NCI-H345 (cell line): ENCODE measurements at regions not wholly inside any gene's neighbourhood (a gene's known extent, or its start where the extent isn't known, plus 50 kb on each side); places are given as distances from the start of the nearest gene placed in this dataset.
"Not testable (repeated sequence)": the region's sequence is repeated elsewhere in the genome, so short reads cannot be mapped to it uniquely, and the experiment has no call there.

Experiments used
- DNase-seq: peaks from one replicate; lab custom pipeline; 2025; lab: John Stamatoyannopoulos, UW

DNA sequence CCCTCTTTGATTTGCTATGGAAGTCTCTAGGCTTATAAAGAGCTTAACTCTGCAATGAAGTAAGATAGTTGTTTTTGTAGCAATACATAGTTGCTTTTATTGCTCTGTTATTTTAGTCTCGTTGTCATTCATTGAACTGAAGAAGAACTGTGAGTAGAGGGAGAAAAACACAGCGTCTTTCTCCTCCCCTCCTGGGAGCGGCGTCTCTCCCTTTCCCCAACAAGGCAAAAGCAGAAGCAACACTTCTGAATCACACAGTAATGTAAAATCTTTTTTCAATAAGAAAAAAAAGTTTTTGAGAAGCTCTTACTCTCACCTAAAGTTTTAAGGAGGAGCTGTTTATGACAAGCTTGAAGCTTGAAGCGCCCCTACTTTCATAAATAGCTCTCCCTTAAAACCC lies 119.3 kb upstream of the SLC7A14 start:
- no peak for DNase-seq

DNA sequence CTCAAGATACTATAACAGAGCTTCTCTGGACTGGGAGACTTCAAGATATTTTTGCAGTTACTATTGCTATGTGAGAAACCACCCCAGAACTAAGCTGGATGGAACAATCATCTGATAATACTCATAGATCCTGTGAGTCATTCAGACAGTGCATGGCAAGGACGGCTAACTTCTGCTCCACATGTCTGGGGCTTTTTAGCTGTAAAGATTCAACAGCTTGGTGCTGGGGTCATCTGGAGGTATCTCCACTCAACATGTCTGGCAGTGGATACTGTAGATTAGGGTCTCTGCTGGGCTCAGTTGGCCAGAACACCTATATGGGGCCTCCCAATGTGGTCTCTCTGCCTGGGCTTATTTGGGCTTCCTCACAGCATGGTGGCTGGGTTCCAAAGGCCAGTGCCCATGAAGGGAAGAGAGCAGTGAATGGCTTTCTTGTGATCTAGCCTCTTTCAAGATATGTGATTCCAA lies 117.3 kb upstream of the SLC7A14 start:
- DNase-seq: no peak

DNA sequence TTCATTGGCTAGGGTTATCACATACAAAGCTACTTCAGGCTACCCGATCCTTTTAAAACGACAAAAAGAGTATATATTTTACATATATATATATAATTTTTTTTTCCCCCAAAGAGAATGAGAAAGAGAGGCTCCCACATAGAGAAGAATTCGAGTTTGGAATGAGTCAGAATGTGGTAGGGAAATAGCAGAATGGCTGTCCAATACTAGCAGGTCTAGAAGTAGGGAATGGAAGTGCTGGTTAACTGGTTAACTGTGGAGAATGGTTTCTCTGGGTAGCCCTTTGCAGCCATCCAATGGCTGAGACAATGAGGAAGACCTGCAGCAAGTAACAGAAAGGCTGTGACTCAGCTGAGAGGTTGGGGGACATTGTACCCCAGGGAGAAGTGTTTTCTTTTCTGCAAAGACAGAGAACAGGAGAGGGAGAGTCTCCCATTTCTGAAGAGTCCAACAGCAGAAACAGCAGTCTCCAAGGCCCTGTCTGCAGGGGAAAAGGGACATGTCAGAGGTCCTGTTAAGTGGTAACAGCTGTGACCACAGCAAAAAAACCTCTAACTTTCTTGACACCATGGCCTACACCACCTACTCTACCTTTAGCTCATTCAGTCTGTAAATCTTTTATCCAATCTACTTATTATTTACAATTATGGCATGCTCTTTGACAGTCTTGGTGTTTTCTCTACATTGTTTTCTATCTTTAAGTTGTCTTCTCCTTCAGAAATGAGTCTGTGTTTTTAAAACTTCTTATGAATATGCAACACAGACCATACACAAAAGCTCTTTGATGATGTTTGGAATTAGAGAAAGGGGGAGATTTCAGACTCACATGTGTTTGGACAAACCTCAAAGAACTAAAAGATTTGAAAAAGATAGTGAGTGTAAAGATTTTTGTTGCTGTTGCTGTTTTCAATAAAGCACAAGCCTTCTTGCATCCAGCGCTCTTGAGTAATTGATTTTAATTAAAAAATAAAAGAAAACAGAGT lies 116.1 kb upstream of the SLC7A14 start:
- DNase-seq: no peak

DNA sequence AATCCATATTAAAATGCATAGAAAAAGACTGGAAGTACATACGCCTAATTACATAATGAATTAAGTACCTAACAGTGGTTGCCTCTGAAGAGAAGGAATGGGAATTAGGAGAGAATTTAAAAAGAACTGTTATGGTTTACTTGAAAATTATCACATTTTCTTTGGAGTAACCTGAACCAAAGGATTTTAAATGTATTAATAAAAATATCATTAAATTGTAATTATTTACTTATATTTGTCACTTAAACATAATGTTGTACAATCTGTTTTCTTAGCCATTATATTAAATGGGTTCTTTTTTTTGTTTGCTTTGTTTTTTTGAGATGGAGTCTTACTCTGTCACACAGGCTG lies 114.2 kb upstream of the SLC7A14 start:
- DNase-seq: no peak

DNA sequence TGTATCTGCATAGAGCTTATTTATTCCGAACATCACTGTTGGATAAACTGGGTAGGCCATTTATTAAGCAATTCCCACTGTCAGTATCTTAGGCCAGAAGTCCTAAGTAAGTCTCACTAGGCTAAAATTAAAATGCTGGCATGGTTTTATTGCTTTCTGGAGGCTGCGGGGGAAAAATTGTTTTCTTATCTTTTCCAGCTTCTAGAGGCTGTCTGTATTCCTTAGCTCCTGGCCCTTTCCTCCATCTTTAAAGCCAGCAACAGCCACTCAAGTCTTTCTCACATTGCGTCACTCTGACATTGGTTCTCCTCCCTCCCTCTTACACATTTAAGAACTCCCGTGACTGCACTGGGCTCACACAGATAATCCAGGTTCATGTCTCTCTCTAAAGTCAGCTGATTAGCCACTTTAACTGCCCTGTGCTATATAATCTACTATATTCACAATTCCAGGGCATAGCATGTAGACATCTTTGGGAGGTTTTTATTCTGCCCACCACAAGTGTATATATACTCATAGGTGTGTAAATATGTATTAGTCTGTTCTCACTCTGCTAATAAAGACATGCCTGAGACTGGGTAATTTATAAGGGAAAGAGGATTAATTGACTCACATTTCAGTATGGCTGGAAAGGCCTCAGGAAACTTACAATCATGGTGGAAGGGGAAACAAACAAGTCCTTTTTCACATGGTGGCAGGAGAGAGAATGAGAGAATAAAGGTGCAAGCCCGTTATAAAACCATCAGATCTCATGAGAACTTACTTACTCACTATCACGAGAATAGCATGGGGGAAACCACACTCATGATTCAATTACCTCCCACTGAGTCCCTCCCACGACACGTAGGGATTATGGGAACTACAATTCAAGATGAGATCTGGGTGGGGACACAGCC lies 113.5 kb upstream of the SLC7A14 start:
- no peak for DNase-seq

DNA sequence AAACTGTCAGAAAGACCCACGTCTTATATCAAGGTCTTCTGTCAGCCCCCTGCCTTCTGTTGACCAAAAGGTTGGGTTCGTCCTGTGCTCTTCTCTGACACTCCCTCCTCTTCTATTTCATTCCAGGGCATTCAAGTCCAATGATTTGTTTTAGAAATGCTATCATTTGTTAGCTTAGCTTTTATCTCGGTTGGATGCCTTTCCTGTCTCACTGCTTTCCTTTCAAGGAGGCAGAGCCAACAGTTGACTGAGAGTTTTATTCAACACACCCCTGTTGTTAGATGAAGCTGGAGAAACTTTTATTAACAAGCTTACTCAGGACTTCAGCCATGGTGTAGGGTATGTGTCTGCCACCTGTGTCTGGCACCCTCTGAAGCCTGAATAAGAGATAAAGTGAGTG lies 112.0 kb upstream of the SLC7A14 start:
- peak; percentile 91 for DNase-seq

DNA sequence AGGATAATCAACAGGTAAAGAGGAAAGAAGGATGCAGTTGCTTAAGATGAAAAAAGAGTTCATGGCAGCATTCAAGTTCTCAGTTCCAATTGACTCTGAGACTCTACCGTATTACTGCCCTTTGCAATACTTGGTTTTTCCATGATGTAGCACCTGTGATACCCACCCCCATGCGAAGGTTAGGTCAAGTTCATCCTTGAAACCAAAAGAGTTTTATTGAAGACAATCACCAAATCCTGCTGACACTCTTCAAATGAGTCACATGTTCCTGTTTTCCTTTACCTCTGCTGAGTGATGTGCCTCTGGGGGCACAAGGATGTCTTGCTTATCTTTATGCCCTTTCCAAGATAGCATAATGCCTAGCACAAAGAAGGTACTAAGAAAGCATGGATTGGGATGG lies 111.3 kb upstream of the SLC7A14 start:
- DNase-seq: no peak

DNA sequence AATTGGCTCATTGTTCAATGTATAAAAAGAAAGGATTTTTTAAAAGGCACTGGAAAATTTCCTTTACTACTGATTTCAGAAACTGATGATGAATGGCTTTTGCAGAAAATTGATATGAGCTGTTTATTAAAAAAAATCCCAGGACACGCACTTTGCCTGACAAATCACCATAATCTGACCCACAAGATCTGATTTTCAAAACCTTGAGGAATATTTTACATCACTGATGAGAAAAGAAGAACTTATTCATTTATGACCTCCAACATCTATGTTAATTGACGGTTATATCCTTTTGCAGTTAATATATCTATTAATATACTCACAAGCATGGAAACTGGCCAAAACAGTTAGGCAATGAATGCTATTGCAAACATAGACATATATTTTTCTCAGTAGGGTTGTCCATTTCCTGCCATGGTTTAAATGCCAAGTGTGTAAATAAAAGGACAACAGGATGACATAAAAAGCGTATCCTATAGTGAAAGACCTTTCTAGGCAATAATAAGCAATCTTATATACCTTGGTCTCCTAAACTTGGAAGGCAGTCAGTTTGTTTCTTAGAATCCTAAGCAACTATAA lies 109.7 kb upstream of the SLC7A14 start:
- DNase-seq: no peak

DNA sequence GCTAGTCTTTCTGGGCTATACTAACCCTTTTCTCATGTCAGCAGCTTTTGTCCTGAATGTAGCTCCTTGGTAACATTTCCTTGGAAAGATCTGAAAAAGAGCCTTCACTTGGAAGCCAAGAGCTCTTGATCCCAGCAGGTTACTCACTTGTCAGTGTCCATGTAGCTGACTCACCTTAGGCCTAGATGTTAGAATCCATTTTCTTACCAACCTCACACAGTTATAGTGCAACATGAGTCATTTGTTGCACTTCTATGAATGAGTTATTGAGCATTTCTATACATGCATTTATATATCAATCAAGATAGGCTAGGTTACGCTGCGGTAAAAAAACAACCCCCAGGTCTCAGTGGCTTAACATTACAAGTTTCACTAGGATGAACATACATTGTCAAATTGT lies 106.8 kb upstream of the SLC7A14 start:
- DNase-seq: no peak

DNA sequence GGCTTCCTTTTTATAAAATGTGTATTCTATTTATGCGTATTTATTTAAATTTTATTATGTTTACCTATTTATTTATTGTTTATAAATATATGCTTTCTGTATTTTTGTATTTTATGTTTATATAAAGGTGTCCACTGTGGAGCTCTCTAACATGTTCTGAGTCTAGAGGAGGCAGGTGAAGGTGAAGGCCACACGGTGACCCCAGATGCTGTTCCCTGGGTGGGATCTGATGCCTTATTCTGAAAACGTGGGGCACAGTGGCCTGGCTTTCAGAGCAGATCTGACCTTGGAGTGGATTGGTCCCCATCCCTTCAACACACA lies 104.7 kb upstream of the SLC7A14 start:
- no peak for DNase-seq

DNA sequence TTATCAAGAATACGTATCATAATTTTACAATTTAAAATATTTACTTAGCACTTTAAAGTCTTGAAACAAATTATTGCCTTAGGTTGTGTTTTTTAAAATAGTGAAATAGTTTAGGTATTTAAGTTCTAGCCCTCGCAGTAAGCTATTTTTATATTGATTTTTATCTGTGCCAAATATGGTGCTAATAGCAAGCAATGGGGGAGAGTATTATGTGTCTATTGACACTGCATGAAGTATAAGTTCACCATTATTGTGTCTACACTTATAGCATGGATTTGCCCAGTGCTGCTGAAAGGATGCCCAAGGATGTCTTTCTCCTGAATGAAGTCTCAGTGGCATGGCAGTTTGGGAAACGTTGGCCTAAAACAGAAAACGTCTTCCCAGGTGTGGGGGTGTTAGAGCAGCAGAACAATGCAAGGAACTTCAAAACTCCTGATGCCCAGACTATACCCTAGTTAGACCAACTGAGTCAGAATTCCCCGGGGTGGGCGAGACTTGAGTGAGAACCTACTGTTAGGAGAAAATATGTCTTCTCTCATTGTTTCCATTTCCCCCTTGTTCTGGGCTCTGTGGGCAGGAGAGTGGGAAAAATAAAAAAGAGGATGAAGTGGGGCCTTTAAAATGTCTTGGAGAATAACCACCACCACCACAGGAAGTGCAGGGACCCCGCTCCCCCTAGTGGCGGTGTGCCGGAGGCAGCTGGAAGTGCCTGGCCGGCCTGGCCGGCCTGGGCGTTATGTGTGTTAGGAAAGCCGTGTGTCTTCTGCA lies 104.2 kb upstream of the SLC7A14 start:
- DNase-seq: peak; percentile 11

DNA sequence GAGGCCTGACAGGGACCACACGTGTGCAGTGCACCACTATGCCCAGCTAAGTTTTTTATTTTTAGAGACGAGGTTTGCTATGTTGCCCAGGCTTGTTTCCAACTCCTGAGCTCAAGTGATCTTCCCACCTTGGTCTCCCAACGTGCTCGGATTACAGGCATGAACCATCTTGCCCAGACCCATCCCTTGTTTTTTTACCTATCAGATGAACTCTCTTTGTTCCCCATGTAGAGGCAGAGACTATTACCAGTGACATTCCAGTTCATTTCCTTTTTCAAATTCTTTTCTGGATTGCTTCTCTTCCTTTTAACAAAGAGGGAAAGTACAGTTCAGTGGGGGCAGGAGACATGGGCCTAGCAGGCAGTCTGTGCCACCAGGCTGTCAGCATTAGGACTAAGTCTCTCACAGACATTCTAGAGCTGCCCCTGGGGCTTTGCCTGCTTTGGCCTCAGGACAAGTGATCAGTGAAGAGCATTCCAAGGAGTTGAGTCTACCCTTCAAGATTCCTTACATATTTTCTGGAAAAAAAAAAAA lies 103.5 kb upstream of the SLC7A14 start:
- DNase-seq: peak; percentile 45

DNA sequence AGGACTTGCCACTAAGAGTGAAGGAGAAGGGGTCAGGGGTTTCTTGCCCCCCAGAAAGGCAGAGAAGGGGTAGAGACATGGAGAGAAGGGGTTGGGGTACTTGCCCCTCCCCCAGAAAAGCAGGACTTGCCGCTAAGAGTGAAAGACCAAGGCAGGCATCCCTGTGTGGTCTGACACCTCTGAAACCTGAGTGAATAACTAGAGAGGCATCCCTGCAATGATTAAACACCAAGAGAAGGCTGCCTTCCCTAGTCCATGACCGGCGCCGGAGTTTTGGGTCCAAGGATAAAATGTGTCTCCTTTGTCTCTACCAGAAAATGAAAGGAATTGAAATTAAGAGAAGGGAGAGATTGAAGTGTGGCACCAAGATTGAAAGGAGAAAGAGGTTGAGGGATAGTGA lies 102.3 kb upstream of the SLC7A14 start:
- DNase-seq: not testable (repeated sequence)

DNA sequence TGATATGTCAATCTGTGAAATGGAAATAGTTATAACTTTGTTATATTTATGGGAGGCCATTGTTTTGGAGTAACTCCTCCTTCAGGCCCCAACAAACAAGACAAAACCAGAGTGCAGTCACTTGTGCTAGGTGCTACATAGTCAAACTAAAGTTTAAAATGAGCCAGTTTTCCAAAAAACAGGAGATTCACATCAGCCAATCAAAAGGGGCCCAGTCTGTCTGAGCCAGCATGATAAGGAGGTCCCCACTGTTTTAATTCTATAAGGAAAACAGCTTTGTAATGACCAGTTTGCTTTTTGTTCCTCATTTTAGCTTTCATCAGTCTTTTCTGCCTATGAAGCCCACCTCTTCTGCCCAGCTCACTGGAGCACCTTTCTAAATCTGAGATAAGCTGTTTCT lies 94.7 kb upstream of the SLC7A14 start:
- DNase-seq: no peak

DNA sequence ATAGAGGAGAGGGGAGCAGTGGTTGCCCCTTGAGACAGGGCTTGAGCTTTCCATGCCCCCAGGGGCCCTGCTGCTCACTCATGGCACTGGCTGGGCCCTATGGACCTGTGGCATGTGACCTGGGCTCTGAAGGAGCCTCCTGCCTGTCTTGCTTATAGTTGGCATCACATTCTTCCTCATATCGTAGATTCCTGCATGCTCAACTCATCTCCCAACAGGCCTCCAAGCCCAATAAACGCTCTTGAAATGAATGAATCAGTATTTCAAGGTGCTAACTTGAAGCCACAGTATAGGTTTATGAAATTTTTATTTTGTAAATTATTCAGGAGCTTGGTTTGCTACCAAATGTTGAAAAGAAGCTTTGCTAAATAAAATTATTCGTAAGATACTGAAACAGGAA lies 93.3 kb upstream of the SLC7A14 start:
- DNase-seq: no peak

DNA sequence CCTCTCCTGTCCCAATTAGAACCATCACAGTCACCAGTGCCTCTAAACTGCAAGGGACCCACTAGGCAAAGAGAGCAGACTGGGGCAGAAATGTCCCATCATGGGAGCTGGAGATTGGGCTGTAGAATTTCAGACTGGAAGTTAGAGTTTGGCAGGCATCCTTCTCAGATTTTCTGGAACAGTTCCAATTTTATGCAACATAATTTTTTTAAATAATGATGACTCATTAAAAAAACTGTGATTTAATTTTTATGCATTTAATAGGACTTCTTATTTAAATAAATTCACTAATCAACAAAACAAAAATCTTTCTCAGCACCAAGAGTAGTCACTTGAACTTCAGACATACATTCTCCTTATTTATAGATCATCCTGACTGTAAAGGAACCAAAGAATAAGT lies 84.6 kb upstream of the SLC7A14 start:
- no peak for DNase-seq

DNA sequence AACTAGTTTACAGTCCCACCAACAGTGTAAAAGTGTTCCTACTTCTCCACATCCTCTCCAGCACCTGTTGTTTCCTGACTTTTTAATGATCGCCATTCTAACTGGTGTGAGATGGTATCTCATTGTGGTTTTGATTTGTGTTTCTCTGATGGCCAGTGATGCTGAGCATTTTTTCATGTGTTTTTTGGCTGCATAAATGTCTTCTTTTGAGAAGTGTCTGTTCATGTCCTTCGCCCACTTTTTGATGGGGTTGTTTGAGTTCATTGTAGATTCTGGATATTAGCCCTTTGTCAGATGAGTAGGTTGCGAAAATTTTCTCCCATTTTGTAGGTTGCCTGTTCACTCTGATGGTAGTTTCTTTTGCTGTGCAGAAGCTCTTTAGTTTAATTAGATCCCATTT lies 77.1 kb upstream of the SLC7A14 start:
- DNase-seq: not testable (repeated sequence)

DNA sequence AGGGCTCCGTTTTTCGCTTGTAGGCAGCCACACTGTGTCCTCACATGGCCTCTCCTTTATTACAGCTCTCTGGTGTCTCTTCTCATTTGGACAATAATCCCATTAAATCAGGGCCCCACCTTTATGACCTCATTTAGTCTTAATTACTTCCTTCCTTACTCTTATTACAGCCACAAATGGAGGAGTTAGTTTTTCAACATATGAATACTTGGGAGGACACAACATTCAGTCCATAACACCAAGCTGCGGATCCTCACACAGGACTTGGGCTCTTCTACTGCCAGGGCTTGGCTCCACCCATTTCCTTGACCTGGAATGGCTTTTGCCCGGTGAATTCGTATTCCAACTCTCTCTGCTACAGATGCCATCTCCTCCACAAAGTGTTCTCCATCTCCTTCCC lies 74.3 kb upstream of the SLC7A14 start:
- no peak for DNase-seq

DNA sequence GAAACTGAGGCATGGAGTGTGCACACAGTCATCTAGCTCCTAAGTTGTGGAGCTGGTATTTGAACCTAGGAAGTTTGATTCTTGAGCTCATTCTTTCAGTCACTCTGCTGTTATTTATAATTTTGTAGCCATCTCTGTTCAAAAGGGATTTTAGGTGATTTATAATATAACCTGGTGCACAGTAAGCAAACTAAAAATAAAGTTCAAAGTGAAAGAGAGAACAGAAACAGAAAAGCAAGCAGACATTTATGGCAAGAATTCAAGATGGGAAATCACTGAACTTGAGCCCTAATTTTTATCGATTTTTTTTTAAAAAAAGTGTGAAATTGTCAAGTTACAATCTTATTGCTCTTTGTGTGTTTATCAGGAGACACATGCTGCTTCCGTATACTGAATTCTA lies 71.4 kb upstream of the SLC7A14 start:
- no peak for DNase-seq

DNA sequence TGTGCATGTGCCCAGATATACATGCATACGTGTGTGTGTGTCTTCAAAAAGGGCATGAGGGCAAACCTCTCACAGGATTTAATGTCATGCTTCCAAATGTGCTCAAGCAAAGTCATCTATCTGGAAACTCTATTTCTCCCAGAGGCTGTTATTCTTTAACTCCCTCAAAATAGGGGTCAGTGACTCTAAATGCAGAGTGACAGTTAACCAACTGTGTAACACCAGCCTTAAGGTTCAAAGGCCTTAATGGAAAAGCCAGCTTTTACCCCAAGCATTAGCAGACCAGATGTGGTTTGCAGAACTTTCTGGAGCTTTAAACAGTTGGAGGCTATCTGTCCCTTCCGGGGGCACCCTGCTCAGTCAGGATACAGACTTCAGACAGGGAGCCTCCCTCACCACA lies 70.4 kb upstream of the SLC7A14 start:
- DNase-seq: no peak

DNA sequence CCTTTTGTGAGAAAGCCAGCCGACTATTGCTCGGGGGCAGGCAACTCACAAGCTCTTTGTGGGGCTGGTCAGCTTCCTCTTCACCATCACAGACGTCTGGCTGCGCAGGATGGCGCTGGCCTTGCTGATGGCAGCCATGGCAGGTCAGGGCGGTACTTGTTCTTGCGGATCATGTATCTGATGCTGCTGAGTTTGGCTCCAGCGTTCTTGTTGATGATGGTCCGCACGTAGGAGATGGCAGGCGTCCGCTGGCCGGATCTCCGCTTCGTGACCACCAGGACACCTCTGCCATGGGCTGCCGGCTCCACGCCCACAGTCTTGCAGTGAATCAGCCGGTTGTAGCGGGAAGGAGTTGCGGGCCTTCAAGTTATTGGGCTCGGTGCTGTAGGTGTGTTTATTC lies 67.9 kb upstream of the SLC7A14 start:
- DNase-seq: no peak
